Fibroblast of skin of back (primary cell): ENCODE measurements at regions not wholly inside any gene's neighbourhood (a gene's known extent, or its start where the extent isn't known, plus 50 kb on each side); places are given as distances from the start of the nearest gene placed in this dataset.

Experiments used
- DNase-seq: peaks from one replicate; pipeline ENCODE4 v3.0.0-alpha.2; 2013

- no peak for DNase-seq
These were observed 327.2 kb downstream of the DEPDC1B start for GRCh38 chr5:60372786-60373185.

GRCh38 chr5:60371065-60371464 is 328.9 kb downstream of the DEPDC1B start:
- no peak for DNase-seq

GRCh38 chr5:60370508-60370907 is 329.5 kb downstream of the DEPDC1B start:
- DNase-seq, result peak; percentile 17

GRCh38 chr5:60369391-60369790 is 330.6 kb downstream of the DEPDC1B start:
- DNase-seq, result no peak

GRCh38 chr5:60368100-60368499 is 331.9 kb downstream of the DEPDC1B start:
- DNase-seq, result no peak

GRCh38 chr5:60366489-60366888 is 333.5 kb downstream of the DEPDC1B start:
- no peak for DNase-seq

- DNase-seq, result no peak
These were observed 335.0 kb downstream of the DEPDC1B start for GRCh38 chr5:60365001-60365400.

- peak; percentile 41 for DNase-seq
These were observed 337.8 kb downstream of the DEPDC1B start for GRCh38 chr5:60362158-60362557.

GRCh38 chr5:60360355-60360754 is 339.6 kb downstream of the DEPDC1B start:
- no peak for DNase-seq

GRCh38 chr5:60357302-60357701 is 342.7 kb downstream of the DEPDC1B start:
- no peak for DNase-seq

- DNase-seq, result no peak
These were observed 343.2 kb downstream of the DEPDC1B start for GRCh38 chr5:60356745-60357144.

GRCh38 chr5:60355181-60355580 is 344.8 kb downstream of the DEPDC1B start:
- no peak for DNase-seq

- DNase-seq, result no peak
These were observed 345.7 kb downstream of the DEPDC1B start for GRCh38 chr5:60354311-60354710.

GRCh38 chr5:60352992-60353599 is 346.9 kb downstream of the DEPDC1B start:
- no peak for DNase-seq

- DNase-seq, result no peak
These were observed 349.2 kb downstream of the DEPDC1B start for GRCh38 chr5:60350794-60351193.

GRCh38 chr5:60349891-60350415 is 350.0 kb downstream of the DEPDC1B start:
- DNase-seq, result no peak

- no peak for DNase-seq
These were observed 353.6 kb downstream of the DEPDC1B start for GRCh38 chr5:60346393-60346792.

GRCh38 chr5:60343102-60343501 is 356.9 kb downstream of the DEPDC1B start:
- DNase-seq, result no peak

- peak; percentile 17 for DNase-seq
These were observed 358.9 kb downstream of the DEPDC1B start for GRCh38 chr5:60340965-60341471.

- no peak for DNase-seq
These were observed 359.6 kb downstream of the DEPDC1B start for GRCh38 chr5:60340326-60340725.

GRCh38 chr5:60339691-60340201 is 360.2 kb downstream of the DEPDC1B start:
- peak; percentile 13 for DNase-seq

- no peak for DNase-seq
These were observed 361.1 kb downstream of the DEPDC1B start for GRCh38 chr5:60338846-60339245.

- no peak for DNase-seq
These were observed 363.5 kb downstream of the DEPDC1B start for GRCh38 chr5:60336491-60336890.

GRCh38 chr5:60335913-60336312 is 364.1 kb downstream of the DEPDC1B start:
- DNase-seq, result no peak
